GM12878 (cell line): ENCODE measurements at regions not wholly inside any gene's neighbourhood (a gene's known extent, or its start where the extent isn't known, plus 50 kb on each side); places are given as distances from the start of the nearest gene placed in this dataset.

Source experiments
- ATAC-seq: fragments of 200-7000 bp; cut with Tn5 transposase; 3 replicates; pipeline ENCODE4 v1.9.1; 2020; ENCODE audit warnings: mild to moderate bottlenecking, moderate library complexity
- BruUV-seq: library from RNA; stranded (reverse); fragments of 400-500 nt; replicated peaks from 2 replicates; lab custom pipeline; 2021; lab: Mats Ljungman, UMichigan
- CTCF ChIA-PET: fragments of 300-600 bp; sonication (Branson Sonifier 250); formaldehyde crosslinking; extraction: SDS; loops from one replicate; lab custom pipeline; 2021; ENCODE audit warnings: inconsistent platforms; lab: Yijun Ruan, JAX
- POLR2A ChIA-PET: fragments of 350-600 bp; formaldehyde crosslinking; extraction: SDS; loops from one replicate; lab custom pipeline; 2021; ENCODE audit warnings: inconsistent platforms; lab: Charles Lee
- RAD21 ChIA-PET: fragments of 300-600 bp; sonication (Branson Sonifier 250); formaldehyde crosslinking; loops from one replicate; lab custom pipeline; 2023; ENCODE audit warnings: antibody characterized with exemption; ENCODE audit not compliant: unreplicated experiment; lab: Charles Lee
- SMC1A ChIA-PET: fragments of 300-600 bp; sonication (Branson Sonifier 250); formaldehyde crosslinking; loops from one replicate; lab custom pipeline; 2023; ENCODE audit not compliant: unreplicated experiment, uncharacterized antibody; lab: Charles Lee
- DNase-seq: peaks from one replicate; pipeline ENCODE4 v3.0.0-alpha.2; 2011; ENCODE audit warnings: low read depth, low spot score
- FAIRE-seq: peaks from 3 replicates; lab custom pipeline; 2011; peaks lifted over from hg19 to GRCh38; lab: Jason Lieb, UNC
- H2AFZ ChIP-seq: 2 replicates; pipeline ENCODE4 v1.6.0; 2011; ENCODE audit warnings: low read depth, low read length, control low read depth; ENCODE audit not compliant: control insufficient read depth
- H3K27ac ChIP-seq: 2 replicates; pipeline ENCODE4 v1.5.1; 2011; ENCODE audit warnings: control low read depth; ENCODE audit not compliant: control insufficient read depth, insufficient read depth
- H3K27me3 ChIP-seq, 2 experiments: replicated peaks in 1 of 2; 2 replicates each; pipeline versions ENCODE4 v1.6.0 to v1.6.1; 2011; ENCODE audit warnings: low read length in 1 of 2; ENCODE audit not compliant: control insufficient read depth in 2 of 2, insufficient read depth in 2 of 2
- H3K36me3 ChIP-seq, 2 experiments: 2 replicates each; pipeline ENCODE4 v1.5.1; 2011; ENCODE audit warnings: low read length in 1 of 2; ENCODE audit not compliant: control insufficient read depth in 2 of 2, insufficient read depth in 2 of 2
- H3K4me1 ChIP-seq: 2 replicates; pipeline ENCODE4 v1.6.1; 2011; ENCODE audit warnings: mild to moderate bottlenecking, low read length, moderate library complexity, mixed read lengths; ENCODE audit not compliant: control insufficient read depth, insufficient read depth
- H3K4me2 ChIP-seq: 2 replicates; pipeline ENCODE4 v1.6.0; 2011; ENCODE audit warnings: control low read depth; ENCODE audit not compliant: control insufficient read depth, insufficient read depth
- H3K4me3 ChIP-seq: fragments of 200-600 bp; sonication (generic); 2 replicates; pipeline ENCODE4 v1.5.1; 2016
- H3K79me2 ChIP-seq: 2 replicates; pipeline ENCODE4 v1.6.0; 2011; ENCODE audit warnings: low read length; ENCODE audit not compliant: control insufficient read depth, insufficient read depth
- H3K9ac ChIP-seq: 2 replicates; pipeline ENCODE4 v1.8.0; 2011; ENCODE audit warnings: low read length, control low read depth, mixed read lengths; ENCODE audit not compliant: control insufficient read depth, insufficient read depth
- H3K9me3 ChIP-seq: replicated peaks from 3 replicates; pipeline ENCODE4 v1.5.1; 2011; ENCODE audit warnings: mild to moderate bottlenecking, low read length; ENCODE audit not compliant: control insufficient read depth, insufficient read depth
- H4K20me1 ChIP-seq: 2 replicates; pipeline ENCODE4 v1.6.0; 2011; ENCODE audit not compliant: control insufficient read depth, insufficient read depth
- CEBPB ChIP-seq, 2 experiments: fragments of 150-350 bp in 1 of 2; IDR thresholded peaks; 2 replicates each; pipeline ENCODE4 v1.6.1; 2012 to 2014; ENCODE audit warnings: low read depth in 2 of 2, low read length in 2 of 2, borderline replicate concordance in 1 of 2, inconsistent platforms in 1 of 2
- CHD4 ChIP-seq: fragments of 200-600 bp; sonication (generic); IDR thresholded peaks from 2 replicates; pipeline ENCODE4 v1.6.1; 2016; ENCODE audit warnings: mild to moderate bottlenecking
- EP300 ChIP-seq, 2 experiments: fragments of 150-350 bp in 1 of 2; IDR thresholded peaks; 2 replicates each; pipeline ENCODE4 v1.6.1; 2011 to 2012; ENCODE audit warnings: low read depth in 2 of 2, low read length in 2 of 2, borderline replicate concordance in 1 of 2, improper control_type of control experiment in 1 of 2, inconsistent platforms in 1 of 2; ENCODE audit not compliant: control insufficient read depth in 1 of 2
- EZH2 ChIP-seq: IDR thresholded peaks from 2 replicates; pipeline ENCODE4 v1.6.1; 2012; ENCODE audit warnings: low read depth, mild to moderate bottlenecking, control low read depth, inconsistent platforms, low read length, borderline replicate concordance; ENCODE audit not compliant: control insufficient read depth
- IKZF1 ChIP-seq: fragments of 450-650 bp; conservative IDR thresholded peaks from 2 replicates; pipeline ENCODE4 v1.6.1; 2017; ENCODE audit warnings: antibody characterized with exemption, mild to moderate bottlenecking
- MTA3 ChIP-seq: IDR thresholded peaks from 2 replicates; pipeline ENCODE4 v1.6.1; 2012; ENCODE audit warnings: low read length, inconsistent platforms, borderline replicate concordance
- TCF3 ChIP-seq: IDR thresholded peaks from 2 replicates; pipeline ENCODE4 v1.6.1; 2012; ENCODE audit warnings: low read depth, mild to moderate bottlenecking, low read length, borderline replicate concordance; ENCODE audit not compliant: insufficient read depth
- ZBED1 ChIP-seq: IDR thresholded peaks from 2 replicates; pipeline ENCODE4 v1.6.1; 2016; ENCODE audit warnings: borderline replicate concordance
- ZNF274 ChIP-seq: IDR thresholded peaks from one replicate; pipeline ENCODE4 v1.8.0; 2011; ENCODE audit not compliant: insufficient read length, insufficient read depth
- WGBS: methylation state at CpG from one replicate; pipeline ENCODE4 v1.1.6; 2016; ENCODE audit warnings: low lambda C conversion rate; ENCODE audit not compliant: insufficient replicate concordance, insufficient coverage; ENCODE audit errors: missing lambda C conversion rate; 5-methylcytosine and 5-hydroxymethylcytosine counted together
- in situ Hi-C: fragments of 300-500 bp; cut with MboI; formaldehyde crosslinking; loops from 9 replicates; pipeline ENCODE4 v1.14.3; 2018; ENCODE audit warnings: mixed read lengths
- intact Hi-C: fragments of 100-400 bp; cut with micrococcal nuclease; formaldehyde crosslinking; loops from one replicate; pipeline ENCODE4 v1.14.2; 2022; ENCODE audit not compliant: unreplicated experiment
- TF ChIP-seq, protein P1 (sequence below): IDR thresholded peaks from 2 replicates; pipeline ENCODE4 v1.6.1; 2012; ENCODE audit warnings: low read depth, low read length, improper control_type of control experiment
- TF ChIP-seq, protein P2 (sequence below): fragments of 150-350 bp; IDR thresholded peaks from 2 replicates; pipeline ENCODE4 v1.6.1; 2014; ENCODE audit warnings: mild to moderate bottlenecking, low read depth, low read length
- TF ChIP-seq, protein P3 (sequence below): fragments of 450-650 bp; IDR thresholded peaks from 2 replicates; pipeline ENCODE4 v1.6.1; 2017; ENCODE audit warnings: mild to moderate bottlenecking

- intact Hi-C loops (no loop called here), in situ Hi-C loops (no loop called here)
- ChIA-PET CTCF (interaction anchor here (0.9 to 3.6 kb wide), 7 partner anchors 12 to 93 kb away, joined by 3 to 23 read pairs (median 4); no protein-coding TSS in a partner anchor), POLR2A (interaction anchor here (0.6 kb wide), 1 partner anchor 10 kb away, joined by 3 read pairs; no protein-coding TSS in a partner anchor), SMC1A (interaction anchor here (0.7 to 3.9 kb wide), 5 partner anchors 11 to 253 kb away, joined by 3 to 20 read pairs (median 4); no protein-coding TSS in a partner anchor), RAD21 (no interaction called here)
- FAIRE-seq, result no peak
- no peak overlapping the region for H2AFZ ChIP-seq
- H4K20me1 ChIP-seq, result no peaks in the 10 kb centered on the region
- ATAC-seq, result no peak
- no peaks in the 10 kb centered on the region for H3K9me3 ChIP-seq
- H3K27me3 ChIP-seq, result no peaks in the 10 kb centered on the region
- DNase-seq, result no peak
- TF ChIP-seq CEBPB (IDR thresholded peaks at IDR 0.05; ENCODE audit: borderline replicate concordance in 1 of 2, low read depth in 2 of 2, low read length in 2 of 2) (no peak), CHD4 (no peak), MTA3 (no peak), TCF3 (no peak), EP300 (IDR thresholded peaks at IDR 0.05; ENCODE audit: borderline replicate concordance in 1 of 2, control insufficient read depth in 1 of 2, low read depth in 2 of 2, low read length in 2 of 2) (no peak), EZH2 (no peak), ZNF274 (no peak), ZBED1 (no peak), IKZF1 (no peak)
- TF ChIP-seq, protein P1, sequence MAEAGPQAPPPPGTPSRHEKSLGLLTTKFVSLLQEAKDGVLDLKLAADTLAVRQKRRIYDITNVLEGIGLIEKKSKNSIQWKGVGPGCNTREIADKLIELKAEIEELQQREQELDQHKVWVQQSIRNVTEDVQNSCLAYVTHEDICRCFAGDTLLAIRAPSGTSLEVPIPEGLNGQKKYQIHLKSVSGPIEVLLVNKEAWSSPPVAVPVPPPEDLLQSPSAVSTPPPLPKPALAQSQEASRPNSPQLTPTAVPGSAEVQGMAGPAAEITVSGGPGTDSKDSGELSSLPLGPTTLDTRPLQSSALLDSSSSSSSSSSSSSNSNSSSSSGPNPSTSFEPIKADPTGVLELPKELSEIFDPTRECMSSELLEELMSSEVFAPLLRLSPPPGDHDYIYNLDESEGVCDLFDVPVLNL, result no peak
- TF ChIP-seq, protein P2, sequence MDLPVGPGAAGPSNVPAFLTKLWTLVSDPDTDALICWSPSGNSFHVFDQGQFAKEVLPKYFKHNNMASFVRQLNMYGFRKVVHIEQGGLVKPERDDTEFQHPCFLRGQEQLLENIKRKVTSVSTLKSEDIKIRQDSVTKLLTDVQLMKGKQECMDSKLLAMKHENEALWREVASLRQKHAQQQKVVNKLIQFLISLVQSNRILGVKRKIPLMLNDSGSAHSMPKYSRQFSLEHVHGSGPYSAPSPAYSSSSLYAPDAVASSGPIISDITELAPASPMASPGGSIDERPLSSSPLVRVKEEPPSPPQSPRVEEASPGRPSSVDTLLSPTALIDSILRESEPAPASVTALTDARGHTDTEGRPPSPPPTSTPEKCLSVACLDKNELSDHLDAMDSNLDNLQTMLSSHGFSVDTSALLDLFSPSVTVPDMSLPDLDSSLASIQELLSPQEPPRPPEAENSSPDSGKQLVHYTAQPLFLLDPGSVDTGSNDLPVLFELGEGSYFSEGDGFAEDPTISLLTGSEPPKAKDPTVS, result no peak
- TF ChIP-seq, protein P3, sequence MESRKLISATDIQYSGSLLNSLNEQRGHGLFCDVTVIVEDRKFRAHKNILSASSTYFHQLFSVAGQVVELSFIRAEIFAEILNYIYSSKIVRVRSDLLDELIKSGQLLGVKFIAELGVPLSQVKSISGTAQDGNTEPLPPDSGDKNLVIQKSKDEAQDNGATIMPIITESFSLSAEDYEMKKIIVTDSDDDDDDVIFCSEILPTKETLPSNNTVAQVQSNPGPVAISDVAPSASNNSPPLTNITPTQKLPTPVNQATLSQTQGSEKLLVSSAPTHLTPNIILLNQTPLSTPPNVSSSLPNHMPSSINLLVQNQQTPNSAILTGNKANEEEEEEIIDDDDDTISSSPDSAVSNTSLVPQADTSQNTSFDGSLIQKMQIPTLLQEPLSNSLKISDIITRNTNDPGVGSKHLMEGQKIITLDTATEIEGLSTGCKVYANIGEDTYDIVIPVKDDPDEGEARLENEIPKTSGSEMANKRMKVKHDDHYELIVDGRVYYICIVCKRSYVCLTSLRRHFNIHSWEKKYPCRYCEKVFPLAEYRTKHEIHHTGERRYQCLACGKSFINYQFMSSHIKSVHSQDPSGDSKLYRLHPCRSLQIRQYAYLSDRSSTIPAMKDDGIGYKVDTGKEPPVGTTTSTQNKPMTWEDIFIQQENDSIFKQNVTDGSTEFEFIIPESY, result no peak
- H3K79me2 ChIP-seq, result no peaks in the 10 kb centered on the region
- 96% methylated on average over 4 of the region's 4 CpGs for WGBS
- no peak overlapping the region for H3K4me3 ChIP-seq
- H3K36me3 ChIP-seq, result no peaks in the 10 kb centered on the region
- H3K27ac ChIP-seq, result no peak overlapping the region
- no TSS peak for BruUV-seq
- H3K4me2 ChIP-seq, result no peak overlapping the region
- H3K9ac ChIP-seq, result no peak overlapping the region
- H3K4me1 ChIP-seq, result peaks cover 13% of the 10 kb centered on the region
These were observed 67.9 kb upstream of the GRK3 start for GRCh38 chr22:25496396-25497064.
